Endothelial cell of umbilical vein (primary cell): ENCODE measurements at regions not wholly inside any gene's neighbourhood (a gene's known extent, or its start where the extent isn't known, plus 50 kb on each side); places are given as distances from the start of the nearest gene placed in this dataset.

ENCODE experiments used
- CTCF ChIP-seq, 2 donors: IDR thresholded peaks; 1 replicate in 1 of 2; 2 replicates in 1 of 2; pipeline ENCODE4 v1.5.1; 2011; ENCODE audit warnings: low read length in 2 of 2, mild to moderate bottlenecking in 2 of 2, moderate library complexity in 2 of 2, control low read depth in 1 of 2, inconsistent platforms in 1 of 2, low read depth in 1 of 2; ENCODE audit not compliant: insufficient read depth in 1 of 2; ENCODE audit errors: extremely low read depth in 1 of 2
- EZH2 ChIP-seq: IDR thresholded peaks from 2 replicates; pipeline ENCODE4 v1.6.1; 2012; ENCODE audit warnings: borderline replicate concordance, low read depth, mild to moderate bottlenecking, moderate library complexity, low read length, inconsistent platforms; ENCODE audit not compliant: severe bottlenecking
- POLR2A ChIP-seq: IDR thresholded peaks from 2 replicates; pipeline ENCODE4 v1.6.1; 2012; ENCODE audit warnings: low read depth, mild to moderate bottlenecking, control low read depth, low read length

- TF ChIP-seq CTCF (IDR thresholded peaks at IDR 0.05; ENCODE audit: extremely low read depth in 1 of 2, insufficient read depth in 1 of 2, low read depth in 1 of 2, low read length in 2 of 2), result no peak
- no peak for TF ChIP-seq POLR2A
- TF ChIP-seq EZH2, result no peak
Measured at GRCh38 chr21:36608041-36608896, 90.6 kb upstream of the SIM2 start.
